ENCODE measurements at regions not wholly inside any gene's neighbourhood (a gene's known extent, or its start where the extent isn't known, plus 50 kb on each side); places are given as distances from the start of the nearest gene placed in this dataset.

DNA sequence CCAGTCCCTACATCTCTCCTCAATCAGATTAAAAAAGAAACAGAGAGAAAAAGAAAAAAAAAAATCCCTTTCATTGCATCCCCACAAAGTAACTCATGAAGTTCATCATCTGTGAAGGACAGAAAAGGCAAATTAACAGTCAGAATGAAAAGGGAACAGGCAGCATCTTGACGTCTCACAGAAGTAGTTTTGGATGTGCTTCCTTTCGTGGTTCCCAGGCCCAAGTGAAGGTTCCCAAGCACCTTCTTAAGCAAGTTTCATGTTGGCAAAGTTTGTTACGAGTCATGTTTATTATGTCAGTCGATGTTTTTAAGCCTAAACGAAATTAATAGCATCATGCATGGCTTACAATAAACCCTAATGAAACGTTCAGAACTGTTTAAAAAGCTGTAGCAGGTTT is 475.2 kb downstream of the SETD4 start:
- TF ChIP-seq, protein P1, sequence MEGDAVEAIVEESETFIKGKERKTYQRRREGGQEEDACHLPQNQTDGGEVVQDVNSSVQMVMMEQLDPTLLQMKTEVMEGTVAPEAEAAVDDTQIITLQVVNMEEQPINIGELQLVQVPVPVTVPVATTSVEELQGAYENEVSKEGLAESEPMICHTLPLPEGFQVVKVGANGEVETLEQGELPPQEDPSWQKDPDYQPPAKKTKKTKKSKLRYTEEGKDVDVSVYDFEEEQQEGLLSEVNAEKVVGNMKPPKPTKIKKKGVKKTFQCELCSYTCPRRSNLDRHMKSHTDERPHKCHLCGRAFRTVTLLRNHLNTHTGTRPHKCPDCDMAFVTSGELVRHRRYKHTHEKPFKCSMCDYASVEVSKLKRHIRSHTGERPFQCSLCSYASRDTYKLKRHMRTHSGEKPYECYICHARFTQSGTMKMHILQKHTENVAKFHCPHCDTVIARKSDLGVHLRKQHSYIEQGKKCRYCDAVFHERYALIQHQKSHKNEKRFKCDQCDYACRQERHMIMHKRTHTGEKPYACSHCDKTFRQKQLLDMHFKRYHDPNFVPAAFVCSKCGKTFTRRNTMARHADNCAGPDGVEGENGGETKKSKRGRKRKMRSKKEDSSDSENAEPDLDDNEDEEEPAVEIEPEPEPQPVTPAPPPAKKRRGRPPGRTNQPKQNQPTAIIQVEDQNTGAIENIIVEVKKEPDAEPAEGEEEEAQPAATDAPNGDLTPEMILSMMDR (IDR thresholded peaks at IDR 0.05) = no peak
- no peak for TF ChIP-seq POLR2A (IDR thresholded peaks at IDR 0.05)

Measured in thyroid gland (tissue), 4 donors.